NCI-H82 (cell line): ENCODE measurements at regions not wholly inside any gene's neighbourhood (a gene's known extent, or its start where the extent isn't known, plus 50 kb on each side); places are given as distances from the start of the nearest gene placed in this dataset.
"Not testable (repeated sequence)": the region's sequence is repeated elsewhere in the genome, so short reads cannot be mapped to it uniquely, and the experiment has no call there.

Source experiments
- DNase-seq: peaks from one replicate; lab custom pipeline; 2025; lab: John Stamatoyannopoulos, UW

GRCh38 chr12:73964641-73965040 lies 573.0 kb upstream of the ATXN7L3B start:
- no peak for DNase-seq

GRCh38 chr12:73973486-73973885 lies 564.1 kb upstream of the ATXN7L3B start:
- DNase-seq: peak; percentile 24

- no peak for DNase-seq
Observed at GRCh38 chr12:73984552-73984951, 553.1 kb upstream of the ATXN7L3B start.

GRCh38 chr12:73991138-73991537 lies 546.5 kb upstream of the ATXN7L3B start:
- no peak for DNase-seq

GRCh38 chr12:73998894-73999293 lies 538.7 kb upstream of the ATXN7L3B start:
- no peak for DNase-seq

GRCh38 chr12:74015118-74015517 lies 522.5 kb upstream of the ATXN7L3B start:
- DNase-seq: no peak

- not testable (repeated sequence) for DNase-seq
Observed at GRCh38 chr12:74016324-74016723, 521.3 kb upstream of the ATXN7L3B start.

GRCh38 chr12:74018849-74019248 lies 518.8 kb upstream of the ATXN7L3B start:
- no peak for DNase-seq

GRCh38 chr12:74021937-74022336 lies 515.7 kb upstream of the ATXN7L3B start:
- DNase-seq: peak; percentile 93

- no peak for DNase-seq
Observed at GRCh38 chr12:74031045-74031444, 506.6 kb upstream of the ATXN7L3B start.

- no peak for DNase-seq
Observed at GRCh38 chr12:74033531-74033930, 504.1 kb upstream of the ATXN7L3B start.

GRCh38 chr12:74039138-74039537 lies 498.5 kb upstream of the ATXN7L3B start:
- not testable (repeated sequence) for DNase-seq

GRCh38 chr12:74043343-74043742 lies 494.3 kb upstream of the ATXN7L3B start:
- DNase-seq: peak; percentile 11

- no peak for DNase-seq
Observed at GRCh38 chr12:74049348-74049747, 488.3 kb upstream of the ATXN7L3B start.

GRCh38 chr12:74051848-74052247 lies 485.8 kb upstream of the ATXN7L3B start:
- DNase-seq: no peak

- no peak for DNase-seq
Observed at GRCh38 chr12:74066476-74066875, 471.2 kb upstream of the ATXN7L3B start.

GRCh38 chr12:74071182-74071581 lies 466.5 kb upstream of the ATXN7L3B start:
- DNase-seq: no peak

- peak; percentile 5 for DNase-seq
Observed at GRCh38 chr12:74076918-74077317, 460.7 kb upstream of the ATXN7L3B start.

- no peak for DNase-seq
Observed at GRCh38 chr12:74105434-74105833, 432.2 kb upstream of the ATXN7L3B start.

- DNase-seq: no peak
Observed at GRCh38 chr12:74108729-74109128, 428.9 kb upstream of the ATXN7L3B start.

GRCh38 chr12:74111688-74112360 lies 425.8 kb upstream of the ATXN7L3B start:
- peak; percentile 61 for DNase-seq

GRCh38 chr12:74119811-74120362 lies 417.7 kb upstream of the ATXN7L3B start:
- no peak for DNase-seq

GRCh38 chr12:74120644-74121043 lies 417.0 kb upstream of the ATXN7L3B start:
- no peak for DNase-seq

- DNase-seq: no peak
Observed at GRCh38 chr12:74129702-74130101, 407.9 kb upstream of the ATXN7L3B start.
